ENCODE measurements at regions not wholly inside any gene's neighbourhood (a gene's known extent, or its start where the extent isn't known, plus 50 kb on each side); places are given as distances from the start of the nearest gene placed in this dataset.

- TF ChIP-seq CTCF (IDR thresholded peaks at IDR 0.05): no peak
- TF ChIP-seq POLR2A (IDR thresholded peaks at IDR 0.05): no peak
- TF ChIP-seq EP300 (IDR thresholded peaks at IDR 0.05): no peak
- no peak for TF ChIP-seq POLR2AphosphoS5 (IDR thresholded peaks at IDR 0.05)
Observed at GRCh38 chr7:41185851-41186250, 517.0 kb downstream of the INHBA start.
